Middle frontal gyrus (tissue), 1 donor: ENCODE measurements at regions not wholly inside any gene's neighbourhood (a gene's known extent, or its start where the extent isn't known, plus 50 kb on each side); places are given as distances from the start of the nearest gene placed in this dataset.

Source experiments
- DNase-seq: peaks from one replicate; pipeline ENCODE4 v3.0.0-alpha.2; 2015; ENCODE audit warnings: low spot score; ENCODE audit errors: extremely low spot score

GRCh38 chr7:124514471-124514870 is 251.1 kb downstream of the GPR37 start:
- DNase-seq: no peak

- no peak for DNase-seq
Measured at GRCh38 chr7:124497176-124497575, 268.4 kb downstream of the GPR37 start.

GRCh38 chr7:124489925-124490324 is 275.7 kb downstream of the GPR37 start:
- no peak for DNase-seq

- no peak for DNase-seq
Measured at GRCh38 chr7:124489082-124489819, 276.3 kb downstream of the GPR37 start.

- DNase-seq: no peak
Measured at GRCh38 chr7:124482229-124482628, 283.4 kb downstream of the GPR37 start.

GRCh38 chr7:124480821-124481290 is 284.7 kb downstream of the GPR37 start:
- DNase-seq: no peak

- no peak for DNase-seq
Measured at GRCh38 chr7:124480036-124480820, 285.4 kb downstream of the GPR37 start.

GRCh38 chr7:124462249-124462648 is 303.3 kb downstream of the GPR37 start:
- no peak for DNase-seq

- DNase-seq: no peak
Measured at GRCh38 chr7:124460555-124460954, 305.0 kb downstream of the GPR37 start.

GRCh38 chr7:124460056-124460450 is 305.5 kb downstream of the GPR37 start:
- DNase-seq: no peak

- peak; percentile 22 for DNase-seq
Measured at GRCh38 chr7:124459101-124460055, 306.2 kb downstream of the GPR37 start.

- no peak for DNase-seq
Measured at GRCh38 chr7:124457841-124458240, 307.8 kb downstream of the GPR37 start.

- DNase-seq: no peak
Measured at GRCh38 chr7:124456286-124456685, 309.3 kb downstream of the GPR37 start.

- no peak for DNase-seq
Measured at GRCh38 chr7:124452186-124452585, 313.4 kb downstream of the GPR37 start.

- DNase-seq: no peak
Measured at GRCh38 chr7:124449896-124450295, 315.7 kb downstream of the GPR37 start.

- no peak for DNase-seq
Measured at GRCh38 chr7:124444696-124445480, 320.7 kb downstream of the GPR37 start.

- no peak for DNase-seq
Measured at GRCh38 chr7:124443762-124444161, 321.8 kb downstream of the GPR37 start.

- no peak for DNase-seq
Measured at GRCh38 chr7:124440081-124440480, 325.5 kb downstream of the GPR37 start.

- no peak for DNase-seq
Measured at GRCh38 chr7:124432009-124432578, 333.5 kb downstream of the GPR37 start.

- no peak for DNase-seq
Measured at GRCh38 chr7:124429923-124430322, 335.7 kb downstream of the GPR37 start.
